ENCODE measurements at regions not wholly inside any gene's neighbourhood (a gene's known extent, or its start where the extent isn't known, plus 50 kb on each side); places are given as distances from the start of the nearest gene placed in this dataset.
A peak's percentile ranks its signal among the peaks of the same experiment; 100 is the strongest.

GRCh38 chrX:120819126-120819525 lies 56.5 kb downstream of the CT47B1 start:
- no peak for DNase-seq

GRCh38 chrX:120813982-120814381 lies 61.7 kb downstream of the CT47B1 start:
- DNase-seq, result no peak

GRCh38 chrX:120801426-120801825 lies 74.2 kb downstream of the CT47B1 start:
- DNase-seq, result no peak

GRCh38 chrX:120797188-120797851 lies 78.3 kb downstream of the CT47B1 start:
- DNase-seq, result no peak

- DNase-seq, result no peak
Measured at GRCh38 chrX:120795301-120795700, 80.4 kb downstream of the CT47B1 start.

GRCh38 chrX:120794525-120794975 lies 81.1 kb downstream of the CT47B1 start:
- no peak for DNase-seq

- no peak for DNase-seq
Measured at GRCh38 chrX:120793098-120793497, 82.6 kb downstream of the CT47B1 start.

- DNase-seq, result no peak
Measured at GRCh38 chrX:120791013-120791643, 84.5 kb downstream of the CT47B1 start.

- no peak for DNase-seq
Measured at GRCh38 chrX:120790552-120790951, 85.1 kb downstream of the CT47B1 start.

- peak in 1 of 2 experiments; percentile 50 for DNase-seq
Measured at GRCh38 chrX:120790118-120790517, 85.5 kb downstream of the CT47B1 start.

- no peak for DNase-seq
Measured at GRCh38 chrX:120781403-120781802, 94.3 kb downstream of the CT47B1 start.

- DNase-seq, result no peak
Measured at GRCh38 chrX:120775959-120776358, 99.7 kb downstream of the CT47B1 start.

GRCh38 chrX:120774606-120775005 lies 101.1 kb downstream of the CT47B1 start:
- no peak for DNase-seq

- no peak for DNase-seq
Measured at GRCh38 chrX:120773801-120774200, 101.9 kb downstream of the CT47B1 start.

- no peak for DNase-seq
Measured at GRCh38 chrX:120769576-120770341, 105.9 kb downstream of the CT47B1 start.

- no peak for DNase-seq
Measured at GRCh38 chrX:120768681-120769080, 107.0 kb downstream of the CT47B1 start.

- no peak for DNase-seq
Measured at GRCh38 chrX:120768254-120768653, 107.4 kb downstream of the CT47B1 start.

- DNase-seq, result no peak
Measured at GRCh38 chrX:120763269-120763668, 112.4 kb downstream of the CT47B1 start.

GRCh38 chrX:120761810-120762209 lies 113.9 kb downstream of the CT47B1 start:
- DNase-seq, result no peak

GRCh38 chrX:120759685-120760084 lies 116.0 kb downstream of the CT47B1 start:
- no peak for DNase-seq

- DNase-seq, result no peak
Measured at GRCh38 chrX:120755066-120755846, 120.4 kb downstream of the CT47B1 start.

GRCh38 chrX:120753413-120754251 lies 122.0 kb downstream of the CT47B1 start:
- DNase-seq, result no peak

Data from NCI-H1930 (cell line).